VCaP (cell line): ENCODE measurements at regions not wholly inside any gene's neighbourhood (a gene's known extent, or its start where the extent isn't known, plus 50 kb on each side); places are given as distances from the start of the nearest gene placed in this dataset.

Source experiments
- H3K27ac ChIP-seq: fragments of 450-650 bp; 2 replicates; pipeline ENCODE4 v1.5.1; 2017
- TF ChIP-seq, protein P1 (sequence below): fragments of 450-650 bp; conservative IDR thresholded peaks from 2 replicates; pipeline ENCODE4 v1.5.1; 2017; ENCODE audit warnings: mild to moderate bottlenecking, moderate library complexity

DNA sequence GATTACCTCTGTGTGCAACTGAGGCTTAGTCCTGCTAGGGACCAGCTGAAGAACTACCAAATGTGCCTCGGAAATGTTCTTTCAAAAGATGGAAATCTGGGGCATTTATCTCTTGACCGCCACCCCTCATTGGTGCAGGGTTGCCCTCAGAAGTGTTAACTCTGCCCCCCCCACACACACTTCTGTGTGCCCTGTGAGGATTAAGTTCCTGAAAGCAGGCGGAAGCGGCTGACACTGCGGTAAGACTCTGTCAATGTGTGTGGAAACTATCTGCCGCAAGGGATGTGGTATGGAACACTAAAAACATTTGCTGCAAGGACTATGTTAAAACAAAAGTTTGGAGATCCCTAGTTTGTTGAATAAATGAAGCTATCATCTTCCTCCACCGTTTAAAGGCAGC lies 106.9 kb upstream of the NDP start:
- no peak overlapping the region for H3K27ac ChIP-seq
- TF ChIP-seq, protein P1, sequence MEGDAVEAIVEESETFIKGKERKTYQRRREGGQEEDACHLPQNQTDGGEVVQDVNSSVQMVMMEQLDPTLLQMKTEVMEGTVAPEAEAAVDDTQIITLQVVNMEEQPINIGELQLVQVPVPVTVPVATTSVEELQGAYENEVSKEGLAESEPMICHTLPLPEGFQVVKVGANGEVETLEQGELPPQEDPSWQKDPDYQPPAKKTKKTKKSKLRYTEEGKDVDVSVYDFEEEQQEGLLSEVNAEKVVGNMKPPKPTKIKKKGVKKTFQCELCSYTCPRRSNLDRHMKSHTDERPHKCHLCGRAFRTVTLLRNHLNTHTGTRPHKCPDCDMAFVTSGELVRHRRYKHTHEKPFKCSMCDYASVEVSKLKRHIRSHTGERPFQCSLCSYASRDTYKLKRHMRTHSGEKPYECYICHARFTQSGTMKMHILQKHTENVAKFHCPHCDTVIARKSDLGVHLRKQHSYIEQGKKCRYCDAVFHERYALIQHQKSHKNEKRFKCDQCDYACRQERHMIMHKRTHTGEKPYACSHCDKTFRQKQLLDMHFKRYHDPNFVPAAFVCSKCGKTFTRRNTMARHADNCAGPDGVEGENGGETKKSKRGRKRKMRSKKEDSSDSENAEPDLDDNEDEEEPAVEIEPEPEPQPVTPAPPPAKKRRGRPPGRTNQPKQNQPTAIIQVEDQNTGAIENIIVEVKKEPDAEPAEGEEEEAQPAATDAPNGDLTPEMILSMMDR, result no peak

DNA sequence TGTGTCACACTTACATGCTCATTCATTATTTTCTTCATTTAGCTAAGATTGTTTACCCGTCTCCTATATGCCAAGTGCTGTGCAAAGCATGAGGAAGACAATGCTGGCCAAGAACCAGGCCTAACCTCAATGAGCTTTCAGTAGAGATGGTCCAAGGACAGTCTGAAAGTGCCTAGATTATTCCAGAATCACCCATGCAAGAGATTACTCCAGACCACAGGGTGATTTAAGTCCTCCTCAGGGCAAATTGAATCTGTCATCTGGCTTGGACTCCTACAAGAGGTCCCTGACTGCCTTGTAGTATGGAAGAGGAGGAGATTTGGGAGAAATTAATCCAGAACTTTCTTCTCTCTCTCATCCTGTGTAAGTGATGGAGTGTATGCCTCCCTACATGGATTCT lies 99.4 kb upstream of the NDP start:
- TF ChIP-seq, protein P1, result no peak
- H3K27ac ChIP-seq, result no peak overlapping the region

DNA sequence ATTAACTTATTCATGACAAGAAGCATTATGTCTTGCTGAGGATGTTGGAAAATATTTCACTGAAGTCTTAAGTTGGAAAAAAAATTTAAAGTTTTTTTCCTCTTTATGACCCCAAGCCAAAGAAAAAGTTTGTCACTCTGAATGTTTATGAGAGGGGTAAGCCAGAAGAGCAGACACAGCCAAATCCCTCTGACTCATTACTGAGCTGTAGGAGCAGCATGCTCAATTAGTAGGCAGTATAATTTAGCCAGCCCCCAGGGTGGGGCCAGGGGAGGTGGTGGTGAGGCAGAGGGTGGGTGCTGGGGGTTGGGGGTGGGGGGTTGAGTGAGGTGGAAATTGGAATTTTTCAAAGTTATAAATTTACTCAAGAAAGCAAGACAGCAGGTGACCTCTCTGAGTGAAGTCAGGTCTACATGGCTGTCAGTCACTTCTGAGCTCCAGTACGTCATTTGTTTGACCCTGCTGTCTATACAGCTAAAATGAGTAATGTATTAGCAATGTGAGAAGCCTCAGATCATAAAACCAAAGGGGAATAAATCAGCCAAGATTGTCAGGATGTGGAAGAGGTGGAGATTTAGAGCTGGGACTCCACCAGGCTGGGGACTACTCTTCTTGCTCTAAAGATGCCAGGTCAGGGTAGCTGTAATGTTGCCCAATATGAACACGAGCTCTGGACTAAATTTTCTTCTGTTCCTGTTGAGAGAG lies 98.8 kb upstream of the NDP start:
- TF ChIP-seq, protein P1, result no peak
- no peak overlapping the region for H3K27ac ChIP-seq

DNA sequence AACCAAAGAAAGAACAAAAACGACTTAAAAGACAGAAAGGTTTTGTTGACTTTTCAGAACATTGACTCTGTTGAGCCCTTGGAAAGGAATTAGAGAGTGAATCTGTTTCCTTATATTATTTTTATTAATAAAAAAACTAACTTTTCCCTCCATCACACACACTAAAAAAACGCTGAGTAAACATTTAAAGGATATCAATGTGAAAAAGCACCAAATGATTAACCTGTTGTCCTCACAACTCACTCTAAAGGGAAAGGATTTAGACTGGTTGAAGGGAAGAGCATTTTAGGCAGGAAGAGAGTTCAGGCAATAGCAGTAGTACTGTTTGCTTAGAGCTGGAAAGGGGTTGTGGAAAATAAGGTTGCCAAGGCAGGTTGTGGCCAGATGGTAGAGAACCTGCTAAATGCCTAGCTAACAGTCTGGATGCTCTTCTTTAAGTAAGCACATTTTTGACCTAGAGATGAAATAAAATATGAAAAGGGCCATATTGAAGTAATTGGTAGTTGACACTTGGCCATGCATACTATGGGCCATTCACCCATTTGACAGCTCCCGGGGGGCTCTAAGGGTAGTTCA lies 98.0 kb upstream of the NDP start:
- TF ChIP-seq, protein P1, result no peak
- H3K27ac ChIP-seq, result no peak overlapping the region

DNA sequence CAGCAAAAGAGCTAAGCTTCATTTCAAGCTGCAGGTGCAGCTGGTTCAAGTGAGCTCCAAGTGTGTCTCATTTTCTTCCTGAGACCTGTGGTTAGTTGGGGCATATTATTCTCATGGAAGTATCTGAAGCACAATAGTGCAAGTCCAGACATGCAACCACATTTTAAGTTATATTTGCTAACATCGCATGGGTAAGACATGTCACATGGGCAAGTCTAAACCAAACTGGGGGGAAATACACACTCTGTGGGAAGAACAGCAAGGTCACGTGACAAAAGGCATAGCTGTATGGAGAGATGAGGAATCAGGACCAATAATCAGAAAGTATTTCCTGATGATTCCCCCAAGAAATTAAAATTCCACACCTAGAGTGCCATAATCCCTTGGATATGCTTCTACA lies 94.9 kb upstream of the NDP start:
- TF ChIP-seq, protein P1, result no peak
- H3K27ac ChIP-seq, result no peak overlapping the region

DNA sequence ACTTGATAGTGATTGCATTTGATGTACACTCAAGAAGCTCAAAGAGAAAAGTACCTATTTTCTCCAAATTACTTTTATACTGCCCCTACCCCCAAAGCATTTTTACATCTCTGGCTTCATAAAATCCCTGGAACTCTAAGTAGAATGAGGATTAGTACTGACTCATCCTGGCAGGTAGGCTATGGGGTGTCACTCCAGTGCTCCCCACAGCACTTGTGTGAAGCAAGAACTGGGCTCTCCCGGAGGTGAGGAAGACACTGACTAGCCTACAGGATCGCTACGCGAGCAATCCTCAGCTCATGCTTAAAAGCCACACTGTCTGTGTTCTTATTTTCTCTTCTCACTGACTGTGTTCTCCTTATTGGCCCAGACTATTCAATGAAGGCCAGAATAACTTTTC lies 90.4 kb upstream of the NDP start:
- no peak overlapping the region for H3K27ac ChIP-seq
- TF ChIP-seq, protein P1, result no peak

DNA sequence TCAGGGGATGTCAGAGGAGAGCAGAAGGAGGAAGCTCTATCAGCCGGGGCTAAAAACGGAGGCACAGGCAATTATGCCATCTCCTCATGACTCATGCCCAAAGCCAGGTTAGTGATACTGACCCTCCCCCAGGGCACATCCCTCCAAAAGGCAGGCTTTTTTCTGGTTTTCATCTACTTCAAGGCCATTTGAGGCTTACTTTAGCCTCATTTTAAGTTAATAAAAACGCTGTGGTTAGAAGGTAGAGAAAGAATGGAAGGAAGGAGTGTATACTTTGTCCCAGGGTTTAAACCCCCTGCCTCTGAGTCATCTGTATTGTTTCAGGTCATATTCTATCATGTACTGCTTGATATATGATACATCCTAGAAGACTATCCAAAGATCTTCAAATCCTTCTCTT lies 89.7 kb upstream of the NDP start:
- no peak overlapping the region for H3K27ac ChIP-seq
- TF ChIP-seq, protein P1, result no peak
